ENCODE measurements at regions not wholly inside any gene's neighbourhood (a gene's known extent, or its start where the extent isn't known, plus 50 kb on each side); places are given as distances from the start of the nearest gene placed in this dataset.

DNA sequence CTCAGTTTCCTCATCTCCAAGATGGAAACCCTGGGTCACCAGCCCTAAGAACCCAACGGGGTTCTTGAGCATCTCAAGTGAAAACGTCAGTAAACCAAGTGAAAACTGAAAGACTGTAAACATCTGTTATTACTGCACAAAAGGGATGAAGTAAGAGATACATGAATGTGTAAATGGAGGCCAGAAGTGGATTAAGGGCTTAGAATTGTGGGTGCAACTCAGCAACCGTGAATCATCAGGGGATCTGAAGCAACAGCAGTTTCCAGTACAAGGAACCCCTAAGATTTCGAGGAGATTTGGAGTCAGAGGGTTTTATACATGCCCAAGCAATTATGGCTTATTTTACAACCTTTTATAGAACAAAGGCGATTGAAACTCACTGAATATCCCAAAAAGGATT, 95.7 kb upstream of the SVIL start:
- TF ChIP-seq EZH2 (IDR thresholded peaks at IDR 0.05) (no peak), POLR2AphosphoS5 (IDR thresholded peaks at IDR 0.05; ENCODE audit: borderline replicate concordance, low read depth, low read length) (no peak)

Measured in SK-N-MC (cell line).